Heart left ventricle (tissue), 13 donors: ENCODE measurements at regions not wholly inside any gene's neighbourhood (a gene's known extent, or its start where the extent isn't known, plus 50 kb on each side); places are given as distances from the start of the nearest gene placed in this dataset.

Experiments
- POLR2A ChIP-seq, 2 donors: fragments of 450-650 bp; IDR thresholded peaks; one replicate each; pipeline ENCODE4 v1.6.1; 2017; ENCODE audit warnings: antibody characterized with exemption in 2 of 2, mild to moderate bottlenecking in 2 of 2, moderate library complexity in 2 of 2
- TF ChIP-seq, protein P1 (sequence below), 12 donors: fragments of 200-600 bp; sonication (generic) in 4 of 12; IDR thresholded peaks; one replicate each; pipeline versions ENCODE4 v1.5.0 to v1.8.0; 2018 to 2022; ENCODE audit warnings: antibody characterized with exemption in 12 of 12, mild to moderate bottlenecking in 5 of 12
- donor health status: ischemic (EF 13 %, LVEDD 7.1; RV severe dilation, severe dysfunction).
- donor health status: DM: no; HTN: yes; CAD: no.
- donor health status: DM: no; HTN: no; CAD: no.
- donor health status: ischemic (EF 25% LVEDD 6.9; RV normal size, moderate dysfunction).
- donor health status: ischemic (EF 25% LVEDD 5.7; RV mildly dilated, moderate dysfunction).
- donor health status: ischemic (EF 35%, LVEDD 5.7; RV mildly dilated, moderate dysfunction).
- donor health status: nonischemic (EF 11% LVEDD 7.7; RV severe dilation, severe dysfunction).
- donor health status: DM: yes; HTN: yes; CAD: no.
- donor health status: PGD.
- donor health status: ischemic (EF 29% LVEDD 5.4; RV normal size, mild dysfunction).
- donor health status: nonischemic (EF 23%, LVEDD 6.1; RV moderate dilation, normal function).

DNA sequence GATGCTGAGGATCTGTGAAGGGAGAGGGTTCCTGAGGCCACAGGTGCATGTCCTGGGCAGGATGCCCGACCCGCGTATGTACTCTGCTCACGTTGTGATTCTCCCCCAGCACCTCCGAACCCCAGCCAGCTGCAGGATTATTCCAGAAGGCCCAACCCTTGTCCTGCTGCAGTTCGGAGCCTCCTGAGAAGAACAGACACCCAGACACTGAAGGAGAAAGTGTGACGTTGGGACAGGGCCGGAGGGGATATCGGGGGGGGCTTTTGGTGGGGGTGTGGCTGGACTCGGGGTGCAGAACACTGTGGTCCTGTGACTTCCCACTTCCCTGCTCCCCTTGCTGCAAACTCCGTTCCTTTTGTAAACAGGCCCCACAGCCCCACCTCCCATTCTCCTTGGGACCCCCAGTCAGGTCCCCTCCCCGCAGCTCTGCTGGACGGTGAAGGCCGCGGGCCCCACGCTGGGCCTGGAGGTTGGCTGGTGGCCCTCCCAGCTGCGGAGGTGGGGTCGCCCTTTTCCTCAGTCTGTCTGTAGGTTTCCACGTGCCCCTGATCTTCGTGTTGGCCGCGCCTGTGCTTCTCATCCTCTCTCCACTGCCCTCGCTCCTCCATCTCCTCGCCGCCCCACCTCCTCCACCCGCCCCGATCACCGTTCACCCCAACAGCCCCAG is 83.0 kb upstream of the ADRA2C start:
- TF ChIP-seq, protein P1, sequence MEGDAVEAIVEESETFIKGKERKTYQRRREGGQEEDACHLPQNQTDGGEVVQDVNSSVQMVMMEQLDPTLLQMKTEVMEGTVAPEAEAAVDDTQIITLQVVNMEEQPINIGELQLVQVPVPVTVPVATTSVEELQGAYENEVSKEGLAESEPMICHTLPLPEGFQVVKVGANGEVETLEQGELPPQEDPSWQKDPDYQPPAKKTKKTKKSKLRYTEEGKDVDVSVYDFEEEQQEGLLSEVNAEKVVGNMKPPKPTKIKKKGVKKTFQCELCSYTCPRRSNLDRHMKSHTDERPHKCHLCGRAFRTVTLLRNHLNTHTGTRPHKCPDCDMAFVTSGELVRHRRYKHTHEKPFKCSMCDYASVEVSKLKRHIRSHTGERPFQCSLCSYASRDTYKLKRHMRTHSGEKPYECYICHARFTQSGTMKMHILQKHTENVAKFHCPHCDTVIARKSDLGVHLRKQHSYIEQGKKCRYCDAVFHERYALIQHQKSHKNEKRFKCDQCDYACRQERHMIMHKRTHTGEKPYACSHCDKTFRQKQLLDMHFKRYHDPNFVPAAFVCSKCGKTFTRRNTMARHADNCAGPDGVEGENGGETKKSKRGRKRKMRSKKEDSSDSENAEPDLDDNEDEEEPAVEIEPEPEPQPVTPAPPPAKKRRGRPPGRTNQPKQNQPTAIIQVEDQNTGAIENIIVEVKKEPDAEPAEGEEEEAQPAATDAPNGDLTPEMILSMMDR (IDR thresholded peaks at IDR 0.05), result no peak
- no peak for TF ChIP-seq POLR2A (IDR thresholded peaks at IDR 0.05)
